ENCODE measurements at regions not wholly inside any gene's neighbourhood (a gene's known extent, or its start where the extent isn't known, plus 50 kb on each side); places are given as distances from the start of the nearest gene placed in this dataset.

DNA sequence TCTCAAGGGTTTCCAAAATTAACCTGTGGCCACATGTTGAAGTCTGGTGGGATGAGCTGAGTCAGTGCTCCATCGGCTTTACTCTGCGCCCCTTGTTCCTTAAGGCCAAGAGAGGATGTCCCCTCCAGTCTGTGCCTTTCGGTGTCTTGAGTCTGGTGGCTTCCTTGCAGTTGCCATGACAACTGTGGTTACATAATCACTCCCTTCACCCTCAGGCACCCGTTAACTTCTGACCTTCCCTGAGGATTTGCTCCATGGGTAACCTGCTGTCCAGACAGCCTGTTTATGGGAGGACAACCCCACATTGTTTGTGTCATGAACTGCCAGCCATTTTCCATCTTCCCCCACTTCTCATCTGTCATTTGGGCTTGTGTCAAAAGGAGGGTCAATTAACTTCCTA, 401.1 kb upstream of the LCORL start:
- no peak for TF ChIP-seq POLR2A (IDR thresholded peaks at IDR 0.05)
- TF ChIP-seq, protein P1, sequence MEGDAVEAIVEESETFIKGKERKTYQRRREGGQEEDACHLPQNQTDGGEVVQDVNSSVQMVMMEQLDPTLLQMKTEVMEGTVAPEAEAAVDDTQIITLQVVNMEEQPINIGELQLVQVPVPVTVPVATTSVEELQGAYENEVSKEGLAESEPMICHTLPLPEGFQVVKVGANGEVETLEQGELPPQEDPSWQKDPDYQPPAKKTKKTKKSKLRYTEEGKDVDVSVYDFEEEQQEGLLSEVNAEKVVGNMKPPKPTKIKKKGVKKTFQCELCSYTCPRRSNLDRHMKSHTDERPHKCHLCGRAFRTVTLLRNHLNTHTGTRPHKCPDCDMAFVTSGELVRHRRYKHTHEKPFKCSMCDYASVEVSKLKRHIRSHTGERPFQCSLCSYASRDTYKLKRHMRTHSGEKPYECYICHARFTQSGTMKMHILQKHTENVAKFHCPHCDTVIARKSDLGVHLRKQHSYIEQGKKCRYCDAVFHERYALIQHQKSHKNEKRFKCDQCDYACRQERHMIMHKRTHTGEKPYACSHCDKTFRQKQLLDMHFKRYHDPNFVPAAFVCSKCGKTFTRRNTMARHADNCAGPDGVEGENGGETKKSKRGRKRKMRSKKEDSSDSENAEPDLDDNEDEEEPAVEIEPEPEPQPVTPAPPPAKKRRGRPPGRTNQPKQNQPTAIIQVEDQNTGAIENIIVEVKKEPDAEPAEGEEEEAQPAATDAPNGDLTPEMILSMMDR (IDR thresholded peaks at IDR 0.05) = no peak
